Fibroblast of skin of scalp (primary cell): ENCODE measurements at regions not wholly inside any gene's neighbourhood (a gene's known extent, or its start where the extent isn't known, plus 50 kb on each side); places are given as distances from the start of the nearest gene placed in this dataset.

ENCODE experiments used
- DNase-seq: peaks from one replicate; pipeline ENCODE4 v3.0.0-alpha.2; 2013

DNA sequence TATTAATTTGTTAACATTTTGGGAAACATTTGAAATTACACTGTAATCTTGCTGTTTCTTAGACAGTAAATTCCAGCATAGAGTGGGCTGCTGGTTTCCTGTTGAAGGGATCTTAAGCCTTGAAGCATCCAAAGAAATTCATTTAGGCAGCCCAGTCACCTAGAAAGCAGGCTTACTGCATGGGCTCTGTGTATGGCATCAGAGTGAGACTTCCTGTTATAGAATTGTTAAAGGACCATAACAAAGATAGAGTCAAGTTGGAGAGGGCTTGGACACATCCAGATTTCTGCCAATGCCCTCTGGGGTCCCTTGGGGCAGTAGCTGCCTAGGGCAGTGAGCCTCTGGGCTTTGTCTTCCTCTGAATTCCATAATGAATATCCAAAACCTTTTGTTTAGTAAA, 149.2 kb downstream of the DYRK2 start:
- DNase-seq: peak; percentile 6

DNA sequence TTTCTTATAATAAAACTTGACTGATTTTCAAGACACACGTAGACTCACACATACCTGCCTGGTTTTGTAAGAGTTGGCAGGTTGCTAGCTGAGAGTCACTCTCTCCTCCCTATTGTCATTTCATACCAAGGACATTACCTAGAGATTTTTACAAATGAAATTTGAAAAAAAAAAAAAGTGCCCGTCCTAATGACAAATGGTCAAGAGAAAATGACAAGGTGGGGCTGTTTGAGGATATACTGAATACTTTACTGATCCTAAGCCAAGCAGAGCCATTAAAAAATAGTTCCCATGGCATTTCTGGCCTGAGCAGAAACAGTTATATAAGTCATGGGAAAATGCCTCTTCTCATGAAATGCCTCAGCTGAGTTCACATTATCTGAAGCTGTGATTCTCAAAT, 150.2 kb downstream of the DYRK2 start:
- DNase-seq: no peak

DNA sequence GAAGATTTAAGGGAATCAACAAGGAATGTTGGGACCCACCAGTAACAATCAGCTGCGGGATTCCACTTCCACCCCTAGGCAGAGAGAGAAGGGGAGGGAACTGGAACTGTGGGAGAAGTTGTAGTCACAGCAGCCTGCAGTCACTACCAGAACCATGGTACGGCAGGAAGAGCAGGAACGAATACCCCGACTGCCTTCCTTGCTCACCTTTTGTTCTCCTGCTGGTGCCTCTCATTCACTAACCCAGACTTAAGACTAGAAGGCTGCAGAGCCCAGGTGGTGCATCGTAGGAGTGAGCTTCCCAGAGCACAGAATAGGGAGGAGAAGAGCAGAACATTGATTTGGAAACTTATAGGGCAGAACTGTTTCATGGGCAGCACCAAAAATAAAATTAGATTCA, 154.2 kb downstream of the DYRK2 start:
- DNase-seq: no peak

DNA sequence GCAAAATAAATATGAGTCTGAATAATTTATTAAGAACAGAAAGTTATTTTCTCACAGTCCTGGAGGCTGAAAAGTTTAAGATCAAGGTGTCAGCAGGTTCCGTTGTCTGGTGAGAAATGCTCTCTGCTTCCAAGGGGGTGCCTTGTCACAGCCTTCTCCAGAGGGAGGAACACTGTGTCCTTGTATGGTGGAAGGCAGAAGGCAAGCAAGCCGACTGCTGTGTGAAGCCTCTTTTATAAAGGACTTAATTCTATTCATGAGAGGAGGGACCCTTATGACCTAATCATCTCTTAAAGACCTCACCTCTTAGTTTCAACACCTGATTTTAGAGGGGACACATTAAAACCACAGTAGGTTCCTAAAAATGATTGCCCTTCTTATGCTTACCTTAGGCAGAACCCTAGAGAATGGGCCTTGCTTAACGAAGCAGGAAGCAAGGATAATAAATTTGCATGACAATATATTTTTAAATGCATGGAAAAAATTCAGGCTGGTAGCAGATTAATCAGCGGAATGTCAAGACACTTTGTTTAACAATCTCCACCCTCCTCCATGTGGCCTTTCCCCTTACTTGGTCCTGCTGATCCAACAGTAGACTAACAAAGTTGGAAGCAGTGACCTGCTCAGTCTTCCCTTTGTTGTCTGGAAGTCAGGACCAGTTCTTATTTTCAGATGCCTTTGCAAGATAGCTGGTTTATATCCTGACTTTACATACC, 154.9 kb downstream of the DYRK2 start:
- DNase-seq: no peak

DNA sequence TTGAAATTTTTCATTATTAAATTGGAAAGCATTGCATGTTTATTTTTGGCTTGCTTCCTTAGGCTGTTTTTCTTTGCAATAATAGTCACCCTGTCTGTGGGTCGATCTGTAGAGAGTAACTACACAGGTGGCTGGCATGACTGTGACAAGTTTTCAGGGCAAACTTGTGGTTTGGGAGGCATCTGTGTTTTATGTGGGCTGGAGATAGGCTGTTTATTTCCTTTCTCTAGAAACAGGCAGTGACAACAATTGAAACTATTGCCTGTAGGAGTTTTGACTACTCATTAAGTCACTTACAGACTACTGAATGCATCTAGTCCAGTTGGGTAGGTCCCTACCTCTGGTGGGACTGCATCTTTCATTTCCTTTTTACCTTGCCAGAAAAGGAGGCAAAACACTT, 155.6 kb downstream of the DYRK2 start:
- no peak for DNase-seq

DNA sequence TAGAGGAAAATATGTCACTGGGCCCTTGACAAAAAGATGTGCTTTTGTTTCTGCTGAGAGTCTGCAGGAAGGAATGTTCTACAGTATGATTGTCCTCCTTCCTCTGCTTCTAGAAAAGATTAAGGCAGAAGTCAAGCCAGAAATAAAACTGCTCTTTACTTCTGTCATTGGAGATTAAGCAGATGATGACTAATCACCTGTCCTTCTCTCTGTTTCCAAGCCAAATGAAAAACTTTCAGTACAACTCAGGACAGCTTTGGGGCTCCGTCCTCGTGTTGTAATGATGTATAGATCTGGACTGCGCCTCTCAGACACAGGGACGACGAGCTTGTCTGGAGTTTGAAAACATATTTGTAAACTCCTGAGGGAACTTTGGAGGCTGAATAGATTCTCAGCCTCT, 159.3 kb downstream of the DYRK2 start:
- no peak for DNase-seq

DNA sequence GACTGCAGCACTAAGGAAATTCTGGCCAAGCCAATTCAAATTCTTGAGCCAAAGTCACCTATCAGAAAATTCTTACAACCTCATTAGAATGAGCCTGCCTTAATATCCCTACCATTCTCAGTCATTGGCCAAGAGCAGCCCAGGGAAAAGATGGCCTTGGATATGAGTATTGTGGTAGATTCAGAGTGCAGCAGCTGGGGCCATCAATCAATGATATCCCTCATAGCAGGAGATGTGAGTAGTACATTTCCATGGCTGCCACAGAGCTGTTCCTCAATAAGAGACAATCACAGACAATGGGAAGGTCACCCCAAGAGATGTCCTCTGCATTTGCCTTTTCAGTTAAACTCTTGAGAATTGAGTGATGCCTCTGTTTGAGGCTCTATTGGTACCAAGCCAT, 161.6 kb downstream of the DYRK2 start:
- DNase-seq: no peak

DNA sequence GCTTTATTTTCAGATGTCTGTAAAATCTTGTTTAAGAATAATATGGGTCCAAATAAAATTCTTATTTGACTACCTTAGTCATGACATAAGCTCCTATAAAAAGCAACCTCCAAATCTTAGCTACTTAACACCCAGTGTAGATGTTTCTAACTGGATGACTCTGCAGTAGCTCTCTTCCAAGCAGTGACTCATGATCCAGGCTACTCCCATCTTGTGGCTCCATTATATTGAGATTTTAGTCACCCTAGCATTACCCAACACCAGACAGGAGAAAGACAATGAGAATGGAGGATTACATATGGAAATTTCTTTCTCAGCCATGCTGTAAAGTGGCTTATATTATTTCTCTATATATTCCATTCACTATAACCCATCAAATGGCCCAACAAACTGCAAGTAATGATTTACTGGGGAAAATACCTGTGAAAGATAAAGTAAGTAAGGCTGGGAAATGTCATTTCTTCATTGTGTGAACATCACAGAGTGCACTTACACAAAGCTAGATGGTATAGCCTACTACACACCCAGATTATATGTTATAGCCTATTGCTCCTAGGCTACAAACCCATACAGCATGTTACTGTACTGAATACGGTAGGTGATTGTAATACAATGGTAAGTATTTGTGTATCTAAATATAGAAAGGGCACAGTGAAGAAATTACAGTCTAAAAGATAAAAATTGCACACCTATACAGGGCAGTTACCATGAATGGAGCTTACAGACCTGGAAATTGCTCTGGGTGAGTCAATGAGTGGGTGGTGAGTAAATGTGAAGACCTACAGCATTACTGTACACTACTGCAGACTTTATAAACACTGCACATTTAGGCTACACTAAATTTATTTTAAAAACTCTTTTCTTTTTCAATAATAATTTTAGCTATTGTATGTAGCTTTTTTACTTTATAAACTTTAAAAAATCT, 163.2 kb downstream of the DYRK2 start:
- DNase-seq: peak; percentile 56

DNA sequence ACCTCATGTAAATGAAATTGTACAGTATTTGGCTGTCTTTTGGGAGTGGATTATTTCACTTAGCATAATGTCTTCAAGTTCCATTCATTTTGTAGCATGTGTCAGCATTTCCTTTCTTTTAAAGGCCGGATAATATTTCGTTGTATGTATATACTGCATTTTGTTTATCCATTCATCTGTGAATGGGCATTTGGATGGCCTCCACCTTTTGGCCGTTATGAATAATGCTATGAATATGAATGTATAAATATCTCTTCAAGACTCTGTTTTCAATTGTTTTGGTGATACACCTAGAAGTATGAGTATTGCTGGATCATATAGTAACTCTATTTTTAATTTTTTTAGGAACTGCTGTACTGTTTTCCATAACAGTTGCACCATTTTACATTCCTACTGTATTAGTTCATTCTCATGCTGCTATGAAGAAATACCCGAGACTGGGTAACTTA, 164.9 kb downstream of the DYRK2 start:
- DNase-seq: no peak

DNA sequence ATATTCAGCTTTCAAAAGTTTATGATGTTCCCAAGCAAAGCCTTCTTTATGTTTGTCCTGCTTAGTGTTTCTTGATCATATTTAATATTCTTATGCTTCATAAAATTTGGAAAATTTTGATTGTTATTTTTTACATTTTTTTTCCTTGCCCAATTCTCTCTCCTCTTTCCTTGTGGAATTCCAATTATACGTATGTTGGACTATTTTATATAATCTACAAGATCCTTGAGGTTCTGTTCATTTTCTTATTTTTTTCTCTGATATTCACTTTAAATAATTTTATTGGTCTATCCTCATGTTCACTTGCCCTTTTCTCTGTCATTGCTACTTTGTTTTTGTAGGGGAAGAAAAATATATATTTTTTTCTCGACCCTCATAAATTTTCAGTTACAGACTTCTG, 167.7 kb downstream of the DYRK2 start:
- DNase-seq: no peak

DNA sequence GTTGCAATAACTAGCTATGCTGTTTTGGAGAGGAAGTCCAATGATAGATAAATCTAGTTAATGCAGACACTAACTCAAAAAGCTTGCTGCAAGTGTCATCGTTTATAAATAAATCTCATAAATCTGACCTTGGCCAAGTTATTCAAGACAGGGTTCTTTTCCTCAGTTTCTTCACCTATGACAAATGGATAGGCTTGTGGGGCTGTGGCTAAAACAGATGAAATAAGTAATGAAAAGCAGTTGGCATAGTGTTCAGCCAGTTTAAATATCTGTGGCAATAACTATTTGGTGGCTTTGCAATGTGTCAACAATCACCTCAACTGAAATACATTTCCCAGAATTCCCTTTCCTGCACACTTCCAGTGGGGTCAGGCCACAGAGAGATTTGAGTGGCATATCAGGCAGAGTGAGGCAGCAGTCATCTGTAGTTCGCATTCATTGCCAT, 169.9 kb downstream of the DYRK2 start:
- DNase-seq: no peak

DNA sequence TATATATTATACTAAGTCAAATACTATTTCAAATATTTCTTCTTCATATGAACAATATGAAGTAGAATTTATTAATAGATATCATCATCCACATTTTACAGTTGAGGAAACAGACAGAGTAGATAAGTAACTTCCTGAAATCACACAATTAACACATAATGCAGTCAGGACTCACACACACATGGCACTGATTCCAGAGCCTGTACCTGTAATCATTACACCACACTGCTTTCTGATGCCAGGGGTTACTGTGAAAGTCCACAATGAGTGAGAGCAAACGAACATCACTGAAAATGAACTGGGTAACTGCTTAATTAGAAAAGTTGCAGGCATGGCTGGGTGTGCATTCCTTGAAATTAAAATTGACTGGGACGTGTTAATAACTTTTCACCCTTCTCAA, 169.3 kb upstream of the IFNG-AS1 start:
- DNase-seq: no peak

DNA sequence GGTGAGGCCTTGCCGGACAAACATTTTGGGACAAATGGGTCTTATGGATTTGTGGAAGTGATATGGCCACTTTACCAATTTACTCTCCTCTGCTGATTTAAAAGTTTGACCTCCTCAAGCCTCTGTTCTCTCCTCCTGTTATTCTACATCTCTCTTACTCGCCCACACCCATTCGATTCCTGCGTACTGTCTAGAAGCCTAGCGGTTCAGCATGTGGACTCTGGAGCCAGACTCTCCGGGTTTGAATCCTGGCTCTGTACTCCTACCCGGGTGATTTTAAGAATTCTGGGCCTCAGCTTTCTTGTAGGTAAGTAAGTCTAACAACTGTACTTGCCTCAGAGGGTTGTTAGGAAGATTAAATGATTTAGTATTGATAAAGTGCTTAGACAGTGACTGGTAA, 168.6 kb upstream of the IFNG-AS1 start:
- DNase-seq: no peak

DNA sequence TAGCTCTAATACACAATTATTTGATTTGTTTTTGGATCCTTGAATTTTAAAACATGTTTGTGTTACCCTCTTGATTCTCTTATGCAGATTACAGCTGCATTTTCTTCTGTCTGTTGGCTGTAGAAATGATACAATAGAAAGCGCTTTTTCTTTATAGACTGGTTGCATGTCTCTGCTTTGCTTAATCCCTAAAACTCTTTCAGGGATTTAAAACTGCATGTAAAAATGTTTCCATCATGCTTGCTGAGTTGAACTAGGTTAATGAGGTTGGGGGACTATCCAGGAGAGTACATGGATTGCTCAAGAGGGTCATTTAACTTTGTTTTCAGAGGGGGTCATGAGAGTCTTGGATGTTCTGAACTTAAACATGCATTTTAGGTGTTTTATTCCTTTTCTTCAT, 166.4 kb upstream of the IFNG-AS1 start:
- no peak for DNase-seq

DNA sequence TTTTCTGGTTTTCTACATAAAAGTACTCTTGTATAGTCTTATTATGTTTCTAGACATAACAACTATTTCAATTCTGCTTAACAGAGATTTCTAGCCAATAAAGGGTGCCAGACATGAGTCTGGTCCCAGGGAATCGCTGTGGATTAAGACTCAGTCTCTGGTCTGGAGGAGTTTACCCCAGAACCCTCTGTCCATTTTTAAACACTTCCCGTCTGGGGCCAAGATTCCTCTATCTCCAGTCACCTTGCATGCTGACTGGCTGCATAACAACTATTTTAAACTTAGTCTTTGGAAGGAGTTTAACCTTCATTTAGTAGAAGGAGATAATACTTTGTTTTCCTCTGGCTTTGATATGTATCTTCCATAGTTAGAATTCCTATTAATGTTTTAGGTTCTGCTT, 163.1 kb upstream of the IFNG-AS1 start:
- DNase-seq: no peak

DNA sequence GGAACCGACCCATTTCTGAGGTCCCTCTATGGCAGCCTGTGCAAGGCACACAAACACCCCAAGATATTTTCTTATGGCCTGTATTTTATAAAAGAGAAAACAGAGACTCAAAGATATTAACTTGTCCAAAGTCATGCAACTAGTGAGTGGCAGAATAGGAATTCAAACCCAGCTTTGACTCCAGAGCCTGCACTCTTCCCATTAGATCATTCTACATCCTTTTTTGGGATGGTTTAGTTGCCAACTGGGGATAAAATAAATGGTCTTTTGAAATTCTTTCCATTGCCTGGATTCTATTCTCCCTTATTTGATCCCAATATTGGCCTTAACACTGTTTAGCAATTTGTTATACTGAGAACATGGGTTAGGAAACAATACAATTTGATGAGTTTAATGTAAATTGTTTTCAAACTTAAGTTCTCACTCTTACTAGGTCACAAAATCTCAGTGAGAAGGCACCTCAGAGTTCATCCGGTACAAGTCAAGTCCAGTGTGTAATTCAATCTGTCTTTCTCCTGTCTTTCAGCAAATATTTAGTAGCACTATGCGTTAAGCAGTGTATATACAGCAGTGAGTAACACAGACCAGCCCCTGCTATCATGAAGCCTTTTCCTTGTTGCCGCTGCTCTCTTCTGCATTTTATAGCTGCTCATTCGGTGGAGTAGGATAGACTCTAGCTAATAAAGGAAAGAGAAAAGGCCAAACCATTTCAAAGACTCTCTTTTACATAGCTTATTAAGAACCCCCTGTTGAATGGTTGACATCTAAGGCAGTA, 162.1 kb upstream of the IFNG-AS1 start:
- DNase-seq: peak; percentile 75

DNA sequence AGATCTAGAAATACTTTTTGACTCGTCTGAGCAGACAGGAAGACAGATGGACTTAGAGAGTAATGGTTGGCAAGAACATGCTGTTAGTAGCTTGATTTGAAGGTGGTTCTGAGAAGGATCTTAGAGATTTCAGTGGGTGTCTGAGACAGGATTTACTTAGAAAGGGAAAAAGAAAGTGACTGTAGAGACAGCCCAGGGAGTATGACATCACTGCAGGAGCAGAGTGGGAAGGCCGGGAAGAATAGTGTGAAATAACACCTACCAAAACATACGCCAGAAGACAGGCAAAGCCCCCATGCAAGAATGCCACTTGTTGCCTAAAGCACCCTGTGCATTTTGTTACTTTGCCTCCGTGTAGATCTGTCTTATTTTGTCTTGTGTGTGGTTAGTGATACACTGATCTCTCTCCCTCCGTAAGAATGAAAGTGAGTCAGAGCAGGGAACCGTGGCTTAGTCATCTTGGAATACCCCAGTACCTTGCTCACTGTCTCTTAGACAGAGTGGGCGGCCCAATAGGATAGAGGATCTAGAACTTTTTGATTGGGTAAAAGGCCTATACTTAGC, 161.3 kb upstream of the IFNG-AS1 start:
- DNase-seq: peak; percentile 98

DNA sequence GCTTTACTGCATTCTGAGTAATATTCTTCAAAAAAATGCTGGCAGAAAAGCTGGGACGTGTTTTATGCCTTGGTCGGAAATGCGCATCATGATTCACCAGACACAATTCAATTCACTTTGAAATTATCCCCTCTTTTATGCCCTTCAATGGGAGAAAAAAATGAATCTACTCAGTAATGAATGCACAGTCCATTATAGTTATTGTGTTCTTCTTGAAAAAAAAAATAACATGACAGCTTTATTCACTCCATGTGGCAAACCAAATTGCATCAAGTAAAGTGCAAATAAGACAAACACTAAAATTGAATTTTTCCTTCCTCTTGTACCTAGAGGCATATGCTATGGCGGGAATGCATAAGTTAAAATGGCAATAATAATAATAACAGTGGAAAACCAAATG, 159.4 kb upstream of the IFNG-AS1 start:
- DNase-seq: no peak

DNA sequence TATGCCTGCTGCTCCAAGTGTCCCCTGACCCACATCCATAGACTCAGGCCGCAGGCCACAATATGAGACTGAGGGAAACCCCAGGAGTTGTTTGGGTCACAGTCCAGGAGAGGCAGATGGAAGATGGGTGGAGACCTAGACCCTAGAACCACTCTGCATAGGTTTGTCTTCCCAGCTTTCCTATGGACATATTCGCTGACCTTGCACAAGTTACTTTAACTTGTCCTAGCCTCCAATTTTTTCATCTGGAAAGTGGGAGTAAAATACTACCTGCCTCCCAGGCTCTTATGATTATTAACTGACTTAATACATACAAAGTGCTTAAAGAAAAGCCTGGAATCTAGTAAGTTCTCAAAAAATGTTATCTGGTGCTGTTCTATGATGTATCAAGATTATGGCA, 157.1 kb upstream of the IFNG-AS1 start:
- no peak for DNase-seq

DNA sequence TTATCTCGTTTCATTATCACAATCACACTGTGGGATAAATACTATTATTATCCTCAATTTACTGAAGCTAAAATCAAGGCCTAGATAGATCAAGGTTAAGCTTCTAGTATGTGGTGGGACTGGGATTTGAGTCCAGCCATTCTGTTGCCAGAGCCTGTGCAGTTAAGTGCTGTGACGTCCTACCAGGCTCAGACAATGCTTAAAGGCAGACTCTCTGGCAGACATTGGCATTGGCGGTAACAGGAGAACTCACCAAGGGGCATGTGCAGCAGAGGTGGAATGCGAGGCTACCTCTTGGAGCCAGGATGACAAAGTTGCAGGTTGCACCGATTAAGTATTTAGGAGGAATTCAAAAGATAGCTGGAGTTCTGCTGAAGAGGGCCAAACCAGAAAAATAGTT, 155.6 kb upstream of the IFNG-AS1 start:
- no peak for DNase-seq

DNA sequence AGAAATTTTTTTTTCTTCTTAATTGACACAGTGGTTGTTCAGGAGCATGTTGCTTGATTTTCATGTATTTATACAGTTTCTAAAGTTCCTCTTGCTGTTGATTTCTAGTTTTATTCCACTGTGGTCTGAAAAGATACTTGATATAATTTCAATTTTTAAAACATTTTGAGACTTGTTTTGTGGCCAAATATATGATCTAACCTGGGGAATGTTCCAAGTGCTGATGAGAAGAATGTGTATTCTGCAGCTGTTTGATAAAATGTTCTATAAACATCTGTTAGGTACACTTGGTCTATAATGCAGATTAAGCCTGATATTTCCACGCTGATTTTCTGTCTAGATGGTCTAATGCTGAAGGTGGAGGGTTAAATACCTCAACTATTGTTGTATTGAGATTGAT, 151.4 kb upstream of the IFNG-AS1 start:
- no peak for DNase-seq

DNA sequence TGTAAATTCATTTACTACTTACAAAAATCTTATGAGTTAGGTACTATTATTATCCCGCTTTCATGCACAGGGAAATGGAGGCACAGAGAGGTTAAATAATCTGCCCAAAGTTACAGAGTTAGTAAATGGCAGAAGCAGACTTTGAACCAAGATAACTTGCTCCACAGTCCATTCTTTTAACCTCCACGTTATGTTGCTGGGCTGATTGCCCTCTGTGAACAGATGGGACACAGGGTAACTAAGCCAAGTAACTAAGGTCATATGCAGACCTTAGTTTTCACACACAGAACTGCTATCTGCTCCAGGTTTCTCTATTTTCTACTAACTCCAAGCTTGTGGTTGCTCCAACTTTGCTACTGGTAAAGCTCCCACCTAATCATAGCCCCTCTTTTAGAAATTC, 147.1 kb upstream of the IFNG-AS1 start:
- no peak for DNase-seq

DNA sequence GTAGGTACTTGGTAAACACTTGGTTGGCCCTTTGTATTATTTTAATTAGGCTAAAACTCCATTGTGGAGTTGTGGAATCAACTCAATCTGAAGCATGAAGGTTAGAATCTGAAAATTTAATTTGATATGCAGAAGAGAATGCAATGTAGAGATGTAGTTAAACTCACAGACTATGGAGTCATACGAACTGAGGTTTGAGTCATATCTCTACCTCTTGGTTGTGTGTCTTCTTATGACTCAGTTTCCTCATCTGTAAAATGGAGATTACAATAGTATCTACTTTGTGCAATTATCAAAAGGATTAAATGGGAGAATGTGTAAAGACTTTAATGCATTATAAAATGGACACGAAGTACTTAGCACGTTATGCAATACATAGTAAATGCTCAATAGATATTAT, 146.0 kb upstream of the IFNG-AS1 start:
- DNase-seq: no peak
